KG1 (cell line): ENCODE measurements at regions not wholly inside any gene's neighbourhood (a gene's known extent, or its start where the extent isn't known, plus 50 kb on each side); places are given as distances from the start of the nearest gene placed in this dataset.

Experiments used
- DNase-seq: peaks from one replicate; lab custom pipeline; 2025; lab: John Stamatoyannopoulos, UW

- DNase-seq, result no peak
Measured at GRCh38 chr18:72086421-72086820, 457.7 kb downstream of the CBLN2 start.

- DNase-seq, result no peak
Measured at GRCh38 chr18:72075040-72075439, 469.1 kb downstream of the CBLN2 start.

GRCh38 chr18:72063001-72063400, 481.1 kb downstream of the CBLN2 start:
- DNase-seq, result no peak

- no peak for DNase-seq
Measured at GRCh38 chr18:72058851-72059250, 485.3 kb downstream of the CBLN2 start.

- DNase-seq, result no peak
Measured at GRCh38 chr18:72056171-72056570, 488.0 kb downstream of the CBLN2 start.

- no peak for DNase-seq
Measured at GRCh38 chr18:72041313-72042032, 502.7 kb downstream of the CBLN2 start.

- no peak for DNase-seq
Measured at GRCh38 chr18:72013427-72013850, 530.7 kb downstream of the CBLN2 start.

GRCh38 chr18:71998547-71999097, 545.5 kb downstream of the CBLN2 start:
- DNase-seq, result no peak

GRCh38 chr18:71995904-71996465, 548.2 kb downstream of the CBLN2 start:
- DNase-seq, result no peak

- no peak for DNase-seq
Measured at GRCh38 chr18:71994273-71994672, 549.9 kb downstream of the CBLN2 start.

GRCh38 chr18:71989616-71990015, 554.5 kb downstream of the CBLN2 start:
- DNase-seq, result no peak

- DNase-seq, result no peak
Measured at GRCh38 chr18:71986351-71987050, 557.6 kb downstream of the CBLN2 start.

GRCh38 chr18:71976744-71977143, 567.4 kb downstream of the CBLN2 start:
- DNase-seq, result no peak

- DNase-seq, result no peak
Measured at GRCh38 chr18:71966791-71967190, 577.4 kb downstream of the CBLN2 start.

- no peak for DNase-seq
Measured at GRCh38 chr18:71958605-71959004, 585.5 kb downstream of the CBLN2 start.

GRCh38 chr18:71951001-71951400, 593.1 kb downstream of the CBLN2 start:
- no peak for DNase-seq

- no peak for DNase-seq
Measured at GRCh38 chr18:71942433-71942832, 601.7 kb downstream of the CBLN2 start.

- DNase-seq, result no peak
Measured at GRCh38 chr18:71939483-71939882, 604.7 kb downstream of the CBLN2 start.

- DNase-seq, result no peak
Measured at GRCh38 chr18:71936744-71937143, 607.4 kb downstream of the CBLN2 start.

- DNase-seq, result no peak
Measured at GRCh38 chr18:71919211-71919610, 624.9 kb downstream of the CBLN2 start.

GRCh38 chr18:71913641-71914040, 630.5 kb downstream of the CBLN2 start:
- DNase-seq, result no peak

GRCh38 chr18:71902482-71902881, 641.7 kb downstream of the CBLN2 start:
- no peak for DNase-seq
